Ovary (tissue), 7 donors: ENCODE measurements at regions not wholly inside any gene's neighbourhood (a gene's known extent, or its start where the extent isn't known, plus 50 kb on each side); places are given as distances from the start of the nearest gene placed in this dataset.
"Not testable (repeated sequence)": the region's sequence is repeated elsewhere in the genome, so short reads cannot be mapped to it uniquely, and the experiment has no call there.

Source experiments
- DNase-seq, 5 donors: peaks; one replicate each; pipeline ENCODE4 v3.0.0-alpha.2; 2019 to 2020
- H3K27ac ChIP-seq, 2 donors: fragments of 200-600 bp; one replicate each; pipeline versions ENCODE4 v1.5.1 to v1.8.0; 2019 to 2022
- H3K27me3 ChIP-seq: fragments of 200-600 bp; one replicate; pipeline ENCODE4 v1.8.0; 2022
- H3K36me3 ChIP-seq: fragments of 200-600 bp; sonication (generic); one replicate; pipeline ENCODE4 v1.5.1; 2019
- H3K4me1 ChIP-seq: one replicate; pipeline ENCODE4 v1.8.1; 2013; ENCODE audit warnings: mild to moderate bottlenecking, moderate library complexity; ENCODE audit not compliant: insufficient read depth
- H3K4me3 ChIP-seq: fragments of 200-600 bp; sonication (generic); one replicate; pipeline ENCODE4 v1.5.1; 2017
- H3K9me3 ChIP-seq, 2 donors: fragments of 200-600 bp in 1 of 2; sonication (generic) in 1 of 2; one replicate each; pipeline versions ENCODE4 v1.5.1 to v1.8.1; 2013 to 2019; ENCODE audit warnings: mild to moderate bottlenecking in 1 of 2, moderate library complexity in 1 of 2
- EP300 ChIP-seq: sonication (generic); formaldehyde crosslinking; IDR thresholded peaks from one replicate; pipeline ENCODE4 v1.6.1; 2017; ENCODE audit warnings: antibody characterized with exemption
- POLR2A ChIP-seq: fragments of 450-650 bp; IDR thresholded peaks from one replicate; pipeline ENCODE4 v1.6.1; 2017; ENCODE audit warnings: antibody characterized with exemption, mild to moderate bottlenecking, moderate library complexity
- WGBS, 3 donors: extraction: QIAGEN DNeasy Blood & Tissue Kit in 1 of 3; methylation state at CpG; one replicate each; pipeline versions ENCODE4 v1.1.5 to v1.1.7; 2013 to 2017; 5-methylcytosine and 5-hydroxymethylcytosine counted together
- intact Hi-C, 4 donors: fragments of 100-400 bp; cut with DNase I; formaldehyde crosslinking; loops; one replicate each; pipeline versions ENCODE4 v1.11.0 to v1.15.1; 2022 to 2023
- TF ChIP-seq, protein P1 (sequence below), 3 donors: fragments of 450-650 bp in 2 of 3; fragments of 200-600 bp in 1 of 3; IDR thresholded peaks; one replicate each; pipeline versions ENCODE4 v1.5.1 to v1.8.0; 2016 to 2022; ENCODE audit warnings: antibody characterized with exemption in 3 of 3, mild to moderate bottlenecking in 1 of 3
- donor health status: DM: no; HTN: no; CAD: no; lungs with moderate emphysema.
- donor health status: DM: no; HTN: no; CAD: no.
- donor health status: Bipolar disorder and iron deficiency.
- donor health status: DM: no; HTN: no; CAD: no.
- donor health status: DM: yes; HTN: yes; CAD: no.

DNA sequence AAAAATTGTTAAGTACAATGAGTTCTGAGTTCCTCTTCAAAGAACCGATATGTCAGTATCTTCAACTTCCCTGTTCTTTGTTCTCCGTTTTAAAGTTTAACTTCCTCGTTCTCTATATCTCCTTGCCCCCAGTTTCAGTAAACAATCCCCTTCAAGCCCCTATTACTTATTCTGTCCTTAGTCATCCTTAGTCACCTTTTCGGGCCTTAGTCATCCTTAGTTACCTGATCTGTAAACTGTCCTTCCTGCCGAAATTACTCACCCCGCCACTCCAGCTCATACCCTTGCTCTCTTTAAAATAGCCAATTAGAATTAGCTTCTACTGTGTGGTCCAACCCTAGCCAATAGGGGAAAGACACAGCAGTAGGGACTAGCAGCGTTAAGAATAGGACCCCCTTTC is 1165.6 kb downstream of the NSUN3 start:
- 90 to 97% (median 95%) methylated on average over 7 of the region's 7 CpGs for WGBS, 3 donors
- Histone ChIP-seq H3K4me3 (no peak overlapping the region), H3K27me3 (peaks cover 4% of the 10 kb centered on the region), H3K36me3 (no peaks in the 10 kb centered on the region), H3K27ac (no peak overlapping the region), H3K4me1 (no peaks in the 10 kb centered on the region), H3K9me3 (no peaks in the 10 kb centered on the region)
- intact Hi-C loops = no loop called here
- DNase-seq = no peak
- TF ChIP-seq POLR2A (no peak), EP300 (no peak)
- TF ChIP-seq, protein P1, sequence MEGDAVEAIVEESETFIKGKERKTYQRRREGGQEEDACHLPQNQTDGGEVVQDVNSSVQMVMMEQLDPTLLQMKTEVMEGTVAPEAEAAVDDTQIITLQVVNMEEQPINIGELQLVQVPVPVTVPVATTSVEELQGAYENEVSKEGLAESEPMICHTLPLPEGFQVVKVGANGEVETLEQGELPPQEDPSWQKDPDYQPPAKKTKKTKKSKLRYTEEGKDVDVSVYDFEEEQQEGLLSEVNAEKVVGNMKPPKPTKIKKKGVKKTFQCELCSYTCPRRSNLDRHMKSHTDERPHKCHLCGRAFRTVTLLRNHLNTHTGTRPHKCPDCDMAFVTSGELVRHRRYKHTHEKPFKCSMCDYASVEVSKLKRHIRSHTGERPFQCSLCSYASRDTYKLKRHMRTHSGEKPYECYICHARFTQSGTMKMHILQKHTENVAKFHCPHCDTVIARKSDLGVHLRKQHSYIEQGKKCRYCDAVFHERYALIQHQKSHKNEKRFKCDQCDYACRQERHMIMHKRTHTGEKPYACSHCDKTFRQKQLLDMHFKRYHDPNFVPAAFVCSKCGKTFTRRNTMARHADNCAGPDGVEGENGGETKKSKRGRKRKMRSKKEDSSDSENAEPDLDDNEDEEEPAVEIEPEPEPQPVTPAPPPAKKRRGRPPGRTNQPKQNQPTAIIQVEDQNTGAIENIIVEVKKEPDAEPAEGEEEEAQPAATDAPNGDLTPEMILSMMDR (IDR thresholded peaks at IDR 0.05) = no peak

DNA sequence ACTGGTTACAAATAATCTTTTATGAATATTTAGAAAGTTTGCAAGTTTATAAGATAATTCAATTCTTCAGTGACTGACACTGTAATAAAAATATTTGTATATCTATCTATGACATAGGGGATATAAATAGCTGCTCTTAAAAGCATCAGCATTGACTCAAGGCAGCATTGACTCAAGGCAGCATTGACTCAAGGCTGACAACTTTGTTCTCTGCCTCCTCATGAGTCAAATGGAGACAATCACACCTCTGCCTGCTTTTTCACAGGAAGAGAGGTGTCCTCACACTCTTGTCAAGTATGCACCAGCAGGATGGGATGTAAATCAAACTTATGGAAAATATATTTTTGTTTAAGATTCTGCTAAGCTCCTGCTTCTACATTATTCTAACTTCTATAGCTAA is 1173.1 kb downstream of the NSUN3 start:
- no peaks in the 10 kb centered on the region for H3K9me3 ChIP-seq
- DNase-seq = no peak
- H3K27me3 ChIP-seq = no peaks in the 10 kb centered on the region
- TF ChIP-seq, protein P1 (IDR thresholded peaks at IDR 0.05) = no peak
- TF ChIP-seq POLR2A = no peak
- H3K27ac ChIP-seq = no peak overlapping the region
- H3K4me3 ChIP-seq = no peak overlapping the region
- no peaks in the 10 kb centered on the region for H3K4me1 ChIP-seq
- H3K36me3 ChIP-seq = no peaks in the 10 kb centered on the region
- intact Hi-C loops = no loop called here

DNA sequence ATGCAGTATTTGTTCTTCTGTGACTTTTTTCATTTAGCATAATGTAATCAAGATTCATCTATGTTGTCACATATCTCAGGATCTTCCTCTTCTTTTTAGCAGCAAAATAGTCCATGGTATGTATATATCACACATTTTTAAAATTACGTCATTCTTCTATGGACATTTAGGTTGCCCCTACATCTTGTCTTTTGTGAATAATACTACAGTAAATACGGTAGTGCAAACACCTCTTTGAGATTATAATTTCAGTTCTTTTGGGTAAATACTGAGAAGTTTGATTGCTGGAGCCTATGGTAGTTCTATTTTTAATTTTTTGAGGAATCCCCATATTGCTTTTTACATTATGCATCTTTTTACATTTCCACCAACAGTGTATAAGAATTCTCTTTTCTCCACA is 1174.9 kb downstream of the NSUN3 start:
- intact Hi-C loops = no loop called here
- TF ChIP-seq POLR2A (no peak), EP300 (no peak)
- TF ChIP-seq, protein P1 (IDR thresholded peaks at IDR 0.05) = no peak
- Histone ChIP-seq H3K4me1 (no peaks in the 10 kb centered on the region), H3K27ac (no peak overlapping the region), H3K4me3 (no peak overlapping the region), H3K9me3 (no peaks in the 10 kb centered on the region), H3K27me3 (no peaks in the 10 kb centered on the region), H3K36me3 (no peaks in the 10 kb centered on the region)
- DNase-seq = no peak
- WGBS, 3 donors = 44 to 50% (median 48%) methylated on average over 2 of the region's 2 CpGs

DNA sequence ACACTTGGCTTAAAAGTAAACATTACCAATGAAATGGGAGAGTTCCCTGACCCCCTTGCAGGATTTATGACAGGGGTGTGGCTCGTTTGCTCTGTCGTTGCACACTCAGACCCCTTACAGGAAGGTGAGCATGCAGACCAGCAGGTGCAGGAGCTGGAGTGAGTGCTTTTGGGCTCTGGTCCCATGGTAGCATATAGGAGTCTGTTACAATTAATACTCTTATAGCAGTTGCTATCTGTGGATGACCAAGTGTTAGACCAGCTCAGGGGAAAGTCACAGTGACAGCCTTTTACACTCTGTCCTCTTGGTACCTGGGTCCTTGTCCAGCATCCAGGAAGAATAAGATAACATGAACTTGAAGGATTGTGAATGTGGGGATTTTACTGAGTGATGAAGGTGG is 1177.5 kb downstream of the NSUN3 start:
- H3K4me3 ChIP-seq = no peak overlapping the region
- intact Hi-C loops = no loop called here
- TF ChIP-seq, protein P1 (IDR thresholded peaks at IDR 0.05) = no peak
- TF ChIP-seq EP300 (no peak), POLR2A (no peak)
- H3K36me3 ChIP-seq = no peaks in the 10 kb centered on the region
- no peak for DNase-seq
- no peaks in the 10 kb centered on the region for H3K4me1 ChIP-seq
- H3K27ac ChIP-seq = no peak overlapping the region
- no peaks in the 10 kb centered on the region for H3K9me3 ChIP-seq
- H3K27me3 ChIP-seq = no peaks in the 10 kb centered on the region
- WGBS, 3 donors = 69 to 75% (median 71%) methylated on average over 2 of the region's 2 CpGs

DNA sequence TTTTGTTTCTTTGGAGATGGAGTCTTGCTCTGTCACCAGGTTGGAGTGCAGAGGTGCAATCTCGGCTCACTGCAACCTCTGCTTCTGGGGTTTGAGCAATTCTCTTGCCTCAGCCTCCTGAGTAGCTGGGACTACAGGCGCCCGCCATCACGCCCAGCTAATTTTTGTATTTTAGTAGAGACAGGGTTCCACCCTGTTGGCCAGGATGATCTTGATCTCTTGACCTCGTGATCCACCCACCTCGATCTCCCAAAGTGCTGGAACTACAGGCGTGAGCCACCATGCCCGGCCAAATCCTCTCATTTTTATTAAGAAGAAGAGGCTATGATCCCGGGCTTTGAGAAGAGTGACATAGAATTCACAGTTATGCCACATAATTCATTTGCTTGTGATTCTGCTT is 1178.4 kb downstream of the NSUN3 start:
- WGBS, 3 donors = 92 to 96% (median 93%) methylated on average over 9 of the region's 9 CpGs
- H3K4me3 ChIP-seq, H3K9me3 ChIP-seq, H3K27ac ChIP-seq, DNase-seq, H3K27me3 ChIP-seq, H3K36me3 ChIP-seq, intact Hi-C loops, H3K4me1 ChIP-seq: not testable (repeated sequence)
